HepG2 (cell line): ENCODE measurements at regions not wholly inside any gene's neighbourhood (a gene's known extent, or its start where the extent isn't known, plus 50 kb on each side); places are given as distances from the start of the nearest gene placed in this dataset.

ENCODE experiments used
- ATAC-seq: fragments of 200-7000 bp; cut with Tn5 transposase; 3 replicates; pipeline ENCODE4 v1.9.1; 2020; ENCODE audit warnings: mild to moderate bottlenecking, moderate library complexity
- BruUV-seq: library from RNA; stranded (reverse); fragments of 400-500 nt; replicated peaks from 2 replicates; lab custom pipeline; 2021; lab: Mats Ljungman, UMichigan
- CTCF ChIA-PET: fragments of 300-600 bp; formaldehyde crosslinking; extraction: SDS; loops from one replicate; lab custom pipeline; 2021; ENCODE audit warnings: low total read pairs, inconsistent platforms, low intra/inter-chr PET ratio; lab: Yijun Ruan, JAX
- POLR2A ChIA-PET: fragments of 350-600 bp; sonication (Branson Sonifier 250); formaldehyde crosslinking; loops from one replicate; lab custom pipeline; 2020; ENCODE audit warnings: antibody characterized with exemption, inconsistent platforms; lab: Yijun Ruan, JAX
- DNase-seq: peaks from one replicate; pipeline ENCODE4 v3.0.0-alpha.2; 2015; ENCODE audit warnings: low spot score
- FAIRE-seq: peaks from 3 replicates; lab custom pipeline; 2011; peaks lifted over from hg19 to GRCh38; lab: Jason Lieb, UNC
- H2AFZ ChIP-seq: one replicate; pipeline ENCODE4 v1.6.1; 2011; ENCODE audit warnings: low read length, inconsistent platforms
- H3K27ac ChIP-seq: fragments of 300-600 bp; 3 replicates; pipeline ENCODE4 v1.8.0; 2011; ENCODE audit warnings: mixed run types, mild to moderate bottlenecking, mixed read lengths, low read length, inconsistent platforms; ENCODE audit not compliant: insufficient read depth; ENCODE audit errors: extremely low read length
- H3K27me3 ChIP-seq, 2 experiments: fragments of 200-600 bp in 1 of 2; 2 replicates in 1 of 2; 3 replicates in 1 of 2; pipeline versions ENCODE4 v1.6.0 to v1.8.0; 2011; ENCODE audit warnings: low read length in 2 of 2, mild to moderate bottlenecking in 2 of 2, moderate library complexity in 2 of 2, inconsistent platforms in 1 of 2; ENCODE audit not compliant: insufficient read depth in 2 of 2, control insufficient read depth in 1 of 2
- H3K36me3 ChIP-seq, 2 experiments: fragments of 200-600 bp in 1 of 2; replicated peaks in 1 of 2; 2 replicates in 1 of 2; 3 replicates in 1 of 2; pipeline versions ENCODE4 v1.5.1 to v1.8.0; 2011; ENCODE audit warnings: low read length in 2 of 2, inconsistent platforms in 1 of 2; ENCODE audit not compliant: insufficient read depth in 2 of 2, control insufficient read depth in 1 of 2
- H3K4me1 ChIP-seq: 2 replicates; pipeline ENCODE4 v1.5.1; 2012; ENCODE audit warnings: low read length, inconsistent platforms; ENCODE audit not compliant: insufficient read depth
- H3K4me2 ChIP-seq: 2 replicates; pipeline ENCODE4 v1.6.0; 2011; ENCODE audit warnings: low read depth, low read length, inconsistent platforms
- H3K4me3 ChIP-seq, 3 experiments: fragments of 200-600 bp in 1 of 3; sonication (generic), shearing (Covaris generic) in 1 of 3; replicated peaks in 1 of 3; 2 replicates each; pipeline ENCODE4 v1.5.1; 2011 to 2016; ENCODE audit warnings: low read length in 3 of 3, inconsistent platforms in 2 of 3, low read depth in 2 of 3, mild to moderate bottlenecking in 2 of 3, control low read depth in 1 of 3, mixed read lengths in 1 of 3; ENCODE audit not compliant: insufficient read depth in 1 of 3
- H3K79me2 ChIP-seq: one replicate; pipeline ENCODE4 v1.6.1; 2011; ENCODE audit warnings: low read length, inconsistent platforms; ENCODE audit not compliant: insufficient read depth
- H3K9ac ChIP-seq: 2 replicates; pipeline ENCODE4 v1.6.0; 2011; ENCODE audit warnings: mild to moderate bottlenecking, low read depth, low read length, inconsistent platforms; ENCODE audit not compliant: insufficient read depth
- H3K9me3 ChIP-seq: 2 replicates; pipeline ENCODE4 v1.5.1; 2012; ENCODE audit warnings: mild to moderate bottlenecking, low read length
- H4K20me1 ChIP-seq: 2 replicates; pipeline ENCODE4 v1.6.0; 2011; ENCODE audit warnings: inconsistent platforms, mild to moderate bottlenecking, low read length, moderate library complexity; ENCODE audit not compliant: insufficient read depth
- JARID2 ChIP-seq: sonication (generic); formaldehyde crosslinking; IDR thresholded peaks from 2 replicates; pipeline ENCODE4 v1.8.1; 2023; ENCODE audit warnings: missing genetic modification reagents, inconsistent platforms; ENCODE audit not compliant: insufficient replicate concordance
- SP140L ChIP-seq: sonication (generic); formaldehyde crosslinking; IDR thresholded peaks from 2 replicates; pipeline ENCODE4 v1.4.0; 2020; ENCODE audit warnings: missing genetic modification reagents, borderline replicate concordance
- TCF7 ChIP-seq: sonication (generic); IDR thresholded peaks from 2 replicates; pipeline ENCODE4 v1.6.1; 2016; ENCODE audit warnings: antibody characterized with exemption, low read depth
- ZNF335 ChIP-seq: sonication (generic); formaldehyde crosslinking; IDR thresholded peaks from 2 replicates; pipeline ENCODE4 v1.4.0; 2020; ENCODE audit warnings: missing genetic modification reagents
- ZNF432 ChIP-seq: sonication (generic); formaldehyde crosslinking; IDR thresholded peaks from 2 replicates; pipeline ENCODE4 v1.5.0; 2020; ENCODE audit warnings: missing genetic modification reagents, mild to moderate bottlenecking, borderline replicate concordance
- WGBS: methylation state at CpG from one replicate; pipeline ENCODE4 v1.1.6; 2017; ENCODE audit warnings: low lambda C conversion rate; 5-methylcytosine and 5-hydroxymethylcytosine counted together
- in situ Hi-C: cut with HindIII; loops from 2 replicates; pipeline ENCODE4 v1.10.0; 2017; ENCODE audit warnings: low pct_unique_long_range_greater_than_20kb; ENCODE audit not compliant: extremely low pct_ligation_motif_present
- intact Hi-C: fragments of 100-400 bp; cut with micrococcal nuclease; formaldehyde crosslinking; loops from one replicate; pipeline ENCODE4 v1.10.0; 2022; ENCODE audit not compliant: unreplicated experiment
- TF ChIP-seq, protein P1 (sequence below): sonication (generic); formaldehyde crosslinking; IDR thresholded peaks from 2 replicates; pipeline ENCODE4 v1.8.0; 2022; ENCODE audit warnings: mild to moderate bottlenecking, missing genetic modification reagents; ENCODE audit not compliant: insufficient replicate concordance
- TF ChIP-seq, protein P2 (sequence below), 2 experiments: IDR thresholded peaks; 2 replicates each; pipeline ENCODE4 v1.6.1; 2011 to 2012; ENCODE audit warnings: low read length in 2 of 2, borderline replicate concordance in 1 of 2, low read depth in 1 of 2, mild to moderate bottlenecking in 1 of 2, moderate library complexity in 1 of 2
- TF ChIP-seq, protein P3 (sequence below): sonication (generic); formaldehyde crosslinking; IDR thresholded peaks from 2 replicates; pipeline ENCODE4 v1.5.0; 2020; ENCODE audit warnings: mild to moderate bottlenecking, low read depth, missing genetic modification reagents, borderline replicate concordance
- TF ChIP-seq, protein P4 (sequence below): IDR thresholded peaks from 2 replicates; pipeline ENCODE4 v1.6.1; 2016
- TF ChIP-seq, protein P5 (sequence below), 2 experiments: sonication (generic) in 1 of 2; formaldehyde crosslinking in 1 of 2; IDR thresholded peaks; 2 replicates each; pipeline versions ENCODE4 v1.4.0 to v1.6.1; 2016 to 2020; ENCODE audit warnings: borderline replicate concordance in 1 of 2, low read depth in 1 of 2, mild to moderate bottlenecking in 1 of 2, missing genetic modification reagents in 1 of 2

DNA sequence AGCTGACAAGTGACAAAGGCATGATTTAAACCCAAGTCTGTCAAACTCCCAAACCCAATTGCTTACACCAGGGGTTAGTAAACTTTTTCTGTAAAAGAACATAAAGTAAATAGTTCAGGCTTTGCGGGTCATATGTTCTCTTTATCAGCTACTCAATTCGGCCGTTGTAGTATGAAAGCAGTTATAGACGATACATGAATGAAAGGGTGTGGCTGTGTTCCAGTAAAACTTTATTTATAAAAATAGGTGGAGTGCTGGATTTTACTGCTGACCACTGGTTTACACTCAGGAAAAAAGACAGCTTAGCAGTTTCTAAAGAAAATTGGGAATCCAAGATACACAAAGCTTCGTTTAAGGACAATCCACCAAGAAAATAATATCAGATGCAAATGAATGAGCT lies 124.3 kb upstream of the BCL9 start:
- H3K9me3 ChIP-seq = no peaks in the 10 kb centered on the region
- H3K4me1 ChIP-seq = no peaks in the 10 kb centered on the region
- no TSS peak for BruUV-seq
- intact Hi-C loops = no loop called here
- ATAC-seq (no peak), DNase-seq (no peak), FAIRE-seq (no peak)
- H3K27me3 ChIP-seq = no peaks in the 10 kb centered on the region
- no peaks in the 10 kb centered on the region for H3K79me2 ChIP-seq
- no peaks in the 10 kb centered on the region for H4K20me1 ChIP-seq
- no peak overlapping the region for H3K27ac ChIP-seq
- H3K9ac ChIP-seq = no peak overlapping the region
- ChIA-PET POLR2A (no interaction called here), CTCF (no interaction called here)
- TF ChIP-seq, protein P1, sequence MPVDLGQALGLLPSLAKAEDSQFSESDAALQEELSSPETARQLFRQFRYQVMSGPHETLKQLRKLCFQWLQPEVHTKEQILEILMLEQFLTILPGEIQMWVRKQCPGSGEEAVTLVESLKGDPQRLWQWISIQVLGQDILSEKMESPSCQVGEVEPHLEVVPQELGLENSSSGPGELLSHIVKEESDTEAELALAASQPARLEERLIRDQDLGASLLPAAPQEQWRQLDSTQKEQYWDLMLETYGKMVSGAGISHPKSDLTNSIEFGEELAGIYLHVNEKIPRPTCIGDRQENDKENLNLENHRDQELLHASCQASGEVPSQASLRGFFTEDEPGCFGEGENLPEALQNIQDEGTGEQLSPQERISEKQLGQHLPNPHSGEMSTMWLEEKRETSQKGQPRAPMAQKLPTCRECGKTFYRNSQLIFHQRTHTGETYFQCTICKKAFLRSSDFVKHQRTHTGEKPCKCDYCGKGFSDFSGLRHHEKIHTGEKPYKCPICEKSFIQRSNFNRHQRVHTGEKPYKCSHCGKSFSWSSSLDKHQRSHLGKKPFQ (CRISPR knock-in tag) = no peak
- no peak for TF ChIP-seq JARID2 (CRISPR knock-in tag)
- TF ChIP-seq, protein P2, sequence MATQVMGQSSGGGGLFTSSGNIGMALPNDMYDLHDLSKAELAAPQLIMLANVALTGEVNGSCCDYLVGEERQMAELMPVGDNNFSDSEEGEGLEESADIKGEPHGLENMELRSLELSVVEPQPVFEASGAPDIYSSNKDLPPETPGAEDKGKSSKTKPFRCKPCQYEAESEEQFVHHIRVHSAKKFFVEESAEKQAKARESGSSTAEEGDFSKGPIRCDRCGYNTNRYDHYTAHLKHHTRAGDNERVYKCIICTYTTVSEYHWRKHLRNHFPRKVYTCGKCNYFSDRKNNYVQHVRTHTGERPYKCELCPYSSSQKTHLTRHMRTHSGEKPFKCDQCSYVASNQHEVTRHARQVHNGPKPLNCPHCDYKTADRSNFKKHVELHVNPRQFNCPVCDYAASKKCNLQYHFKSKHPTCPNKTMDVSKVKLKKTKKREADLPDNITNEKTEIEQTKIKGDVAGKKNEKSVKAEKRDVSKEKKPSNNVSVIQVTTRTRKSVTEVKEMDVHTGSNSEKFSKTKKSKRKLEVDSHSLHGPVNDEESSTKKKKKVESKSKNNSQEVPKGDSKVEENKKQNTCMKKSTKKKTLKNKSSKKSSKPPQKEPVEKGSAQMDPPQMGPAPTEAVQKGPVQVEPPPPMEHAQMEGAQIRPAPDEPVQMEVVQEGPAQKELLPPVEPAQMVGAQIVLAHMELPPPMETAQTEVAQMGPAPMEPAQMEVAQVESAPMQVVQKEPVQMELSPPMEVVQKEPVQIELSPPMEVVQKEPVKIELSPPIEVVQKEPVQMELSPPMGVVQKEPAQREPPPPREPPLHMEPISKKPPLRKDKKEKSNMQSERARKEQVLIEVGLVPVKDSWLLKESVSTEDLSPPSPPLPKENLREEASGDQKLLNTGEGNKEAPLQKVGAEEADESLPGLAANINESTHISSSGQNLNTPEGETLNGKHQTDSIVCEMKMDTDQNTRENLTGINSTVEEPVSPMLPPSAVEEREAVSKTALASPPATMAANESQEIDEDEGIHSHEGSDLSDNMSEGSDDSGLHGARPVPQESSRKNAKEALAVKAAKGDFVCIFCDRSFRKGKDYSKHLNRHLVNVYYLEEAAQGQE (IDR thresholded peaks at IDR 0.05; ENCODE audit: borderline replicate concordance in 1 of 2, low read depth in 1 of 2, low read length in 2 of 2) = no peak
- no peak for TF ChIP-seq TCF7
- TF ChIP-seq, protein P3, sequence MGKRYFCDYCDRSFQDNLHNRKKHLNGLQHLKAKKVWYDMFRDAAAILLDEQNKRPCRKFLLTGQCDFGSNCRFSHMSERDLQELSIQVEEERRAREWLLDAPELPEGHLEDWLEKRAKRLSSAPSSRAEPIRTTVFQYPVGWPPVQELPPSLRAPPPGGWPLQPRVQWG (CRISPR knock-in tag) = no peak
- TF ChIP-seq, protein P4, sequence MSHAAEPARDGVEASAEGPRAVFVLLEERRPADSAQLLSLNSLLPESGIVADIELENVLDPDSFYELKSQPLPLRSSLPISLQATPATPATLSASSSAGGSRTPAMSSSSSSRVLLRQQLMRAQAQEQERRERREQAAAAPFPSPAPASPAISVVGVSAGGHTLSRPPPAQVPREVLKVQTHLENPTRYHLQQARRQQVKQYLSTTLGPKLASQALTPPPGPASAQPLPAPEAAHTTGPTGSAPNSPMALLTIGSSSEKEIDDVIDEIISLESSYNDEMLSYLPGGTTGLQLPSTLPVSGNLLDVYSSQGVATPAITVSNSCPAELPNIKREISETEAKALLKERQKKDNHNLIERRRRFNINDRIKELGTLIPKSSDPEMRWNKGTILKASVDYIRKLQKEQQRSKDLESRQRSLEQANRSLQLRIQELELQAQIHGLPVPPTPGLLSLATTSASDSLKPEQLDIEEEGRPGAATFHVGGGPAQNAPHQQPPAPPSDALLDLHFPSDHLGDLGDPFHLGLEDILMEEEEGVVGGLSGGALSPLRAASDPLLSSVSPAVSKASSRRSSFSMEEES = no peak
- TF ChIP-seq, protein P5, sequence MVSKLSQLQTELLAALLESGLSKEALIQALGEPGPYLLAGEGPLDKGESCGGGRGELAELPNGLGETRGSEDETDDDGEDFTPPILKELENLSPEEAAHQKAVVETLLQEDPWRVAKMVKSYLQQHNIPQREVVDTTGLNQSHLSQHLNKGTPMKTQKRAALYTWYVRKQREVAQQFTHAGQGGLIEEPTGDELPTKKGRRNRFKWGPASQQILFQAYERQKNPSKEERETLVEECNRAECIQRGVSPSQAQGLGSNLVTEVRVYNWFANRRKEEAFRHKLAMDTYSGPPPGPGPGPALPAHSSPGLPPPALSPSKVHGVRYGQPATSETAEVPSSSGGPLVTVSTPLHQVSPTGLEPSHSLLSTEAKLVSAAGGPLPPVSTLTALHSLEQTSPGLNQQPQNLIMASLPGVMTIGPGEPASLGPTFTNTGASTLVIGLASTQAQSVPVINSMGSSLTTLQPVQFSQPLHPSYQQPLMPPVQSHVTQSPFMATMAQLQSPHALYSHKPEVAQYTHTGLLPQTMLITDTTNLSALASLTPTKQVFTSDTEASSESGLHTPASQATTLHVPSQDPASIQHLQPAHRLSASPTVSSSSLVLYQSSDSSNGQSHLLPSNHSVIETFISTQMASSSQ (IDR thresholded peaks at IDR 0.05; ENCODE audit: low read depth) = no peak
- TF ChIP-seq, protein P5 (CRISPR knock-in tag; IDR thresholded peaks at IDR 0.05; ENCODE audit: borderline replicate concordance) = no peak
- no peak for TF ChIP-seq ZNF335 (CRISPR knock-in tag)
- no peak for TF ChIP-seq ZNF432
- no peak for TF ChIP-seq SP140L (CRISPR knock-in tag)
- no peak overlapping the region for H2AFZ ChIP-seq
- in situ Hi-C loops = no loop called here
- WGBS = 14% methylated on average over 5 of the region's 5 CpGs
- no peak overlapping the region for H3K4me3 ChIP-seq
- H3K36me3 ChIP-seq = no peaks in the 10 kb centered on the region
- H3K4me2 ChIP-seq = no peak overlapping the region
